Hepatic stellate cell (primary cell): ENCODE measurements at regions not wholly inside any gene's neighbourhood (a gene's known extent, or its start where the extent isn't known, plus 50 kb on each side); places are given as distances from the start of the nearest gene placed in this dataset.

ENCODE experiments used
- DNase-seq: peaks from one replicate; pipeline ENCODE4 v3.0.0; 2011; ENCODE audit warnings: low spot score

GRCh38 chr10:31583293-31583692 lies 264.3 kb downstream of the ZEB1 start:
- DNase-seq, result no peak

- DNase-seq, result peak; percentile 78
These were observed 263.5 kb downstream of the ZEB1 start for GRCh38 chr10:31582365-31583052.

- DNase-seq, result no peak
These were observed 262.8 kb downstream of the ZEB1 start for GRCh38 chr10:31581741-31582323.

- DNase-seq, result no peak
These were observed 261.6 kb downstream of the ZEB1 start for GRCh38 chr10:31580646-31581045.
